ENCODE measurements at regions not wholly inside any gene's neighbourhood (a gene's known extent, or its start where the extent isn't known, plus 50 kb on each side); places are given as distances from the start of the nearest gene placed in this dataset.

GRCh38 chr2:67186326-67186725 lies 210.8 kb upstream of the ETAA1 start:
- Histone ChIP-seq H3K9me1 (replicated peaks; ENCODE audit: control insufficient read depth, extremely low read depth, insufficient read depth, low read length) (no peaks in the 10 kb centered on the region), H3K9me3 (replicated peaks; ENCODE audit: control insufficient read depth, insufficient read depth, low read length) (no peaks in the 10 kb centered on the region), H3K36me3 (ENCODE audit: control insufficient read depth in 2 of 2, extremely low read depth in 1 of 2, insufficient read depth in 2 of 2, low read length in 2 of 2) (no peaks in the 10 kb centered on the region), H4K20me1 (replicated peaks; ENCODE audit: control insufficient read depth, extremely low read depth, insufficient read depth, low read length) (no peaks in the 10 kb centered on the region), H3K4me2 (ENCODE audit: insufficient read depth, low read length) (no peak overlapping the region), H3K4me1 (ENCODE audit: control insufficient read depth, extremely low read depth, insufficient read depth, low read length) (no peaks in the 10 kb centered on the region), H3K4me3 (replicated peaks in 1 of 3; ENCODE audit: insufficient read depth in 1 of 3, low read depth in 1 of 3, low read length in 3 of 3) (no peak overlapping the region), H3K79me2 (ENCODE audit: control insufficient read depth, insufficient read depth, low read length) (no peaks in the 10 kb centered on the region), H3K27me3 (ENCODE audit: control insufficient read depth in 2 of 2, insufficient read depth in 2 of 2, low read length in 2 of 2) (no peaks in the 10 kb centered on the region), H2AFZ (ENCODE audit: low read depth, low read length) (no peak overlapping the region), H3K27ac (ENCODE audit: insufficient read depth, low read depth, low read length) (no peak overlapping the region), H3K9ac (replicated peaks; ENCODE audit: extremely low read depth, insufficient read depth, low read length) (no peak overlapping the region)
- BruUV-seq (replicated peaks) = no TSS peak
- no peak for DNase-seq (ENCODE audit: low read depth, low spot score)
- dilution Hi-C loops (cut with MboI; ENCODE audit: extremely low pct_ligation_motif_present, low sequenced_read_pairs) = no loop called here
- TF ChIP-seq EZH2 (IDR thresholded peaks at IDR 0.05; ENCODE audit: borderline replicate concordance, low read depth, low read length, severe bottlenecking) (no peak), CTCF (IDR thresholded peaks at IDR 0.05; ENCODE audit: extremely low read depth in 1 of 2, insufficient read depth in 1 of 2, low read depth in 1 of 2, low read length in 2 of 2) (no peak), JUN (IDR thresholded peaks at IDR 0.05; ENCODE audit: borderline replicate concordance, insufficient read depth, insufficient read length, low read depth) (no peak), POLR2A (IDR thresholded peaks at IDR 0.05; ENCODE audit: low read depth, low read length) (no peak), POLR2AphosphoS5 (IDR thresholded peaks at IDR 0.05; ENCODE audit: insufficient read depth, low read depth, low read length) (no peak), FOS (IDR thresholded peaks at IDR 0.05; ENCODE audit: borderline replicate concordance, insufficient read depth, low read length) (no peak), MAX (IDR thresholded peaks at IDR 0.05; ENCODE audit: insufficient read depth, insufficient read length) (no peak), GATA2 (IDR thresholded peaks at IDR 0.05; ENCODE audit: insufficient read depth, insufficient read length, low read depth, low read length) (no peak), MYC (IDR thresholded peaks at IDR 0.05; ENCODE audit: low read depth, low read length) (no peak)
- POLR2A ChIA-PET = no interaction called here
- FAIRE-seq = no peak
- intact Hi-C loops (cut with micrococcal nuclease) = no loop called here
- CTCF ChIA-PET = no interaction called here

Measured in endothelial cell of umbilical vein (primary cell).